ENCODE measurements at regions not wholly inside any gene's neighbourhood (a gene's known extent, or its start where the extent isn't known, plus 50 kb on each side); places are given as distances from the start of the nearest gene placed in this dataset.

GRCh38 chr2:234846599-234847363 is 105.0 kb upstream of the SH3BP4 start:
- Histone ChIP-seq H2BK20ac (ENCODE audit: low read depth, low read length, poor library complexity, severe bottlenecking) (no peak overlapping the region), H3K27me3 (ENCODE audit: insufficient read depth, low read length) (no peaks in the 10 kb centered on the region; the same call in 1 of the 2 replicates), H3K9me3 (ENCODE audit: control insufficient read depth, low read depth, low read length) (no peaks in the 10 kb centered on the region), H3K79me1 (ENCODE audit: insufficient read depth, low read depth, low read length, poor library complexity, severe bottlenecking) (no peaks in the 10 kb centered on the region), H3K4me2 (ENCODE audit: insufficient read depth, insufficient read length, low read length) (no peak overlapping the region), H3T11ph (ENCODE audit: low read length) (no peak overlapping the region), H2AFZ (ENCODE audit: low read length) (no peak overlapping the region), H3K14ac (ENCODE audit: insufficient read depth, low read length) (no peak overlapping the region), H3K4ac (ENCODE audit: low read depth, low read length) (no peak overlapping the region), H4K8ac (replicated peaks; ENCODE audit: insufficient read length, low read depth, low read length) (no peak overlapping the region), H3K56ac (ENCODE audit: insufficient read length, low read depth, low read length) (no peak overlapping the region), H3K23me2 (ENCODE audit: insufficient read length, low read depth, low read length, poor library complexity, severe bottlenecking) (no peaks in the 10 kb centered on the region), H3K4me1 (ENCODE audit: insufficient read depth, low read length) (peaks cover 4% of the 10 kb centered on the region; the same call in 1 of the 2 replicates), H2BK12ac (ENCODE audit: insufficient read length, low read depth, low read length) (no peak overlapping the region), H4K5ac (ENCODE audit: insufficient read length, low read depth, low read length) (no peak overlapping the region), H2AK5ac (ENCODE audit: insufficient read length, low read length) (no peak overlapping the region), H3K79me2 (ENCODE audit: insufficient read depth, low read length) (no peaks in the 10 kb centered on the region), H2BK120ac (ENCODE audit: low read depth, low read length, poor library complexity, severe bottlenecking) (no peak overlapping the region), H4K91ac (ENCODE audit: insufficient read length, low read depth, low read length) (no peak overlapping the region), H3K9ac (ENCODE audit: extremely low read depth, insufficient read length, low read length) (no peak overlapping the region), H3K27ac (ENCODE audit: insufficient read length, low read depth, low read length) (no peak overlapping the region), H3K23ac (ENCODE audit: insufficient read length, low read depth, low read length) (no peak overlapping the region), H4K20me1 (ENCODE audit: control insufficient read depth, insufficient read depth, insufficient read length) (no peaks in the 10 kb centered on the region), H2BK5ac (ENCODE audit: insufficient read length, low read length) (no peak overlapping the region), H3K18ac (ENCODE audit: insufficient read length, low read depth, low read length) (no peak overlapping the region), H2BK15ac (ENCODE audit: low read depth, low read length) (no peak overlapping the region)
- H3K4me3 Mint-ChIP-seq = no peak overlapping the region
- no peaks in the 10 kb centered on the region; the same call in 1 of the 2 replicates for H3K27me3 Mint-ChIP-seq (ENCODE audit: low read depth)
- H3K9me3 Mint-ChIP-seq = peaks cover 0 to 4% of the 10 kb centered on the region in 2 experiments; a peak in 1 of 5 replicates
- TF ChIP-seq, protein P1, sequence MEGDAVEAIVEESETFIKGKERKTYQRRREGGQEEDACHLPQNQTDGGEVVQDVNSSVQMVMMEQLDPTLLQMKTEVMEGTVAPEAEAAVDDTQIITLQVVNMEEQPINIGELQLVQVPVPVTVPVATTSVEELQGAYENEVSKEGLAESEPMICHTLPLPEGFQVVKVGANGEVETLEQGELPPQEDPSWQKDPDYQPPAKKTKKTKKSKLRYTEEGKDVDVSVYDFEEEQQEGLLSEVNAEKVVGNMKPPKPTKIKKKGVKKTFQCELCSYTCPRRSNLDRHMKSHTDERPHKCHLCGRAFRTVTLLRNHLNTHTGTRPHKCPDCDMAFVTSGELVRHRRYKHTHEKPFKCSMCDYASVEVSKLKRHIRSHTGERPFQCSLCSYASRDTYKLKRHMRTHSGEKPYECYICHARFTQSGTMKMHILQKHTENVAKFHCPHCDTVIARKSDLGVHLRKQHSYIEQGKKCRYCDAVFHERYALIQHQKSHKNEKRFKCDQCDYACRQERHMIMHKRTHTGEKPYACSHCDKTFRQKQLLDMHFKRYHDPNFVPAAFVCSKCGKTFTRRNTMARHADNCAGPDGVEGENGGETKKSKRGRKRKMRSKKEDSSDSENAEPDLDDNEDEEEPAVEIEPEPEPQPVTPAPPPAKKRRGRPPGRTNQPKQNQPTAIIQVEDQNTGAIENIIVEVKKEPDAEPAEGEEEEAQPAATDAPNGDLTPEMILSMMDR (conservative IDR thresholded peaks at IDR 0.05) = no peak
- peaks cover 0 to 5% (median 5%) of the 10 kb centered on the region in 3 experiments; a peak in 5 of 7 replicates for H3K36me3 Mint-ChIP-seq (ENCODE audit: insufficient read depth in 1 of 3, low read depth in 3 of 3)
- H3K4me1 Mint-ChIP-seq = peaks cover 24 to 30% of the 10 kb centered on the region in 2 experiments
- DNase-seq = no peak
- WGBS (ENCODE audit: extremely low coverage, insufficient read length, low lambda C conversion rate) = no CpG with 5 or more reads among the region's 11 CpGs
- peak overlapping the region in 1 of 3 experiments; percentile 46; a peak in 2 of 7 replicates for H3K27ac Mint-ChIP-seq
